ENCODE measurements at regions not wholly inside any gene's neighbourhood (a gene's known extent, or its start where the extent isn't known, plus 50 kb on each side); places are given as distances from the start of the nearest gene placed in this dataset.

- peak in 46 of 51 donors; percentile 6 to 78 (median 47) for DNase-seq
These were observed 52.0 kb upstream of the THY1 start for GRCh38 chr11:119474682-119475596.

- no peak for DNase-seq
These were observed 51.1 kb upstream of the THY1 start for GRCh38 chr11:119473901-119474681.

DNA sequence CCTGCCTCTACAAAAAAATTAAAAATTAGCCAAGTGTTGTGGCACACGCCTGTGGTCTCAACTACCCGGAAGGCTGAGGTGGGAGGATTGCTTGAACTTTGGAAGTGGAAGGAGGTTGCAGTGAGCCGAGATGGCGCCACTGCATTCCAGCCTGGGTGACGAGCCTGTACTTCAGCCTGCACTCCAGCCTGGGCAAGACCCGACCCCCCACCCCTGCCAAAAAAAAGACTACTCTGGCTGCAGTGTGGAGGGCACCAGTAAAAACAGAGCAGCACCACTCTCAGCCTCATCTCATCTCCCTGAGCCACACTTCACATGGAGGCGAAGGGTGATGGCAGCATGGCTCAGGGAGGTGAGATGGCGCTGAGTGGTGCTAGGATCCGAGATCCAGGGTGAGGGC is 50.3 kb upstream of the THY1 start:
- DNase-seq: no peak

DNA sequence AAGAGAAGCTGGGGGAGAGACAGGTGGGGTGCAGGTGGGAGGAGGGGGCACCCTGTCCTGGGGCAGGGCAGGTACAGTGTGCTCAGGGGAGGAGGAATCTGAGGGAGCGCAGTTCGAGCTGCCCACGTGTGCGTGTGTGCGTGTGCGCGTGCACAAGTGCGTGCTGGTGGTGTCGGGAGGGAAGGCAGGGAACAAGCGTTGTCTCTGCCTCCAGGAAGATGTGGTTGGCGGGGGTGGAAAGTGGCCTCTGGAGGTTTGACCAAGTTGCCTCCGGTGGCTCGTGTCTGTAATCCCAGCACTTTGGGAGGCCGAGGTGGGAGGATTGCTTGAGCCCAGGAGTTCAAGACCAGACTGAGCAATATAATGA is 49.9 kb upstream of the THY1 start:
- DNase-seq: no peak

Measured in hypothalamus (tissue), 51 donors.